ENCODE measurements at regions not wholly inside any gene's neighbourhood (a gene's known extent, or its start where the extent isn't known, plus 50 kb on each side); places are given as distances from the start of the nearest gene placed in this dataset.
A peak's percentile ranks its signal among the peaks of the same experiment; 100 is the strongest.
"Not testable (repeated sequence)": the region's sequence is repeated elsewhere in the genome, so short reads cannot be mapped to it uniquely, and the experiment has no call there.

DNA sequence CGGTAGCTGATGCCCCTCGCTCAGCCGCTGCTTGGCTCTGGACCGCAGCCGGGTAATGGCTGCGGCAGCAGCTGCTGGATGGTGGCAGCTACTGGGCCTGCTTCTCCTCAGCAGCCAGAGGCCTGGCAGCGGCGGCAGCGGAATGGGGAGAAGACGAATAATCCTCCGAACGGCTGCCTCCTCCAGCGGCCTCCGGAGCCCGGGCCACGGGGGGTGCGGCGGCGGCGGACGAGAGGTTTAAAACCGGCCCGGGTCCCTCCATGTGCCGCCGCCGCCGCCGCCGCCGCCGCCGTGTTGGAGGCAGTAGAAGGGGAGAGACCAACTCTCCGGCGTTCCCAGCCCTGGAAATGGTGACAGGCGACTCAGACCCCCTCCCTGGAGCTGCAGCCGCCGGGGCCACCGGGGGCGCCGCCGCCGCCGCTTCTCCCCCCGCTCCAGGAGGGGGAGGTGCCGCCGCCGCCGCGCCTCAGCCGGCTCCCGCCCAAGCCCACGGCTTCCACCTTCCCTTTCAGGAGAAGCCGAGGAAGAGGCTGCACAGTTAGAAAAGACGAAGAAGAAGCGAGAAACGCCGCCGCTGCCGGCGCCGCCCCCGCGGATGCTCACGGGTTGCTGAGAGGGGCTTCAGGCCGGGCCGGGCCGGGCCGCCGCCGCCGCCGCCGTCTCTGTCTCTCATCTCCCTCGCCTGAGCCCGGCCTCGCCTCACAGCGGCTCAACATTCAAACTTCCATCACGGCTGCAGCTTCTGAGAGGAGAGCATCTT is 118.4 kb upstream of the PRSS3 start:
- Histone ChIP-seq H3K27me3 (ENCODE audit: control insufficient read depth, insufficient read depth, low read length) (no peaks in the 10 kb centered on the region; the same call in 1 of the 2 replicates), H3K4me3 (ENCODE audit: insufficient read depth, low read depth, low read length) (peak overlapping the region; percentile 47), H3K36me3 (replicated peaks; ENCODE audit: control insufficient read depth, insufficient read depth, low read length) (no peaks in the 10 kb centered on the region)
- DNase-seq = peak; percentile 78

- Histone ChIP-seq H3K36me3 (replicated peaks; ENCODE audit: control insufficient read depth, insufficient read depth, low read length) (no peaks in the 10 kb centered on the region), H3K4me3 (ENCODE audit: insufficient read depth, low read depth, low read length) (peak overlapping the region; percentile 47), H3K27me3 (ENCODE audit: control insufficient read depth, insufficient read depth, low read length) (no peaks in the 10 kb centered on the region; the same call in 1 of the 2 replicates)
- no peak for DNase-seq
These were observed 117.9 kb upstream of the PRSS3 start for GRCh38 chr9:33677506-33677809.

DNA sequence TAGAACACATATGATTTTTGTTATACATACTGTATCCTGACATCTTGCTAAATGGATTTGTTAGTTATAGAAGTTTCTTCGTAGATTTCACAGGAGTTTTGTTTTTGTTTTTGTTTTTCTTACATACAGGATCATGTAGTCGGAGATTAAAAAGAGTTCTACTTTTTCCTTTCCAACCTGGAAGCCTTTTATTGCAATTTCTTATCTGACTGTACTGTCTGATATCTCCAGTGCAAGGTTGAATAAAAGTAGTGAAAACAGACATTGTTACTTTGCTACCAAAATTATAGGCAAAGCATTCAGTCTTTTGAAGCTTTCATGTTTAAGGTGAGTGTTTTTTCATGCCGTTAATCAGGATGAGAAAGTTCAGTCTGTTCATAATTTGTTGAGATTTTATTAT is 117.4 kb upstream of the PRSS3 start:
- Histone ChIP-seq H3K4me3 (ENCODE audit: insufficient read depth, low read depth, low read length) (no peak overlapping the region), H3K27me3 (ENCODE audit: control insufficient read depth, insufficient read depth, low read length) (no peaks in the 10 kb centered on the region; the same call in 1 of the 2 replicates), H3K36me3 (replicated peaks; ENCODE audit: control insufficient read depth, insufficient read depth, low read length) (no peaks in the 10 kb centered on the region)
- no peak for DNase-seq

DNA sequence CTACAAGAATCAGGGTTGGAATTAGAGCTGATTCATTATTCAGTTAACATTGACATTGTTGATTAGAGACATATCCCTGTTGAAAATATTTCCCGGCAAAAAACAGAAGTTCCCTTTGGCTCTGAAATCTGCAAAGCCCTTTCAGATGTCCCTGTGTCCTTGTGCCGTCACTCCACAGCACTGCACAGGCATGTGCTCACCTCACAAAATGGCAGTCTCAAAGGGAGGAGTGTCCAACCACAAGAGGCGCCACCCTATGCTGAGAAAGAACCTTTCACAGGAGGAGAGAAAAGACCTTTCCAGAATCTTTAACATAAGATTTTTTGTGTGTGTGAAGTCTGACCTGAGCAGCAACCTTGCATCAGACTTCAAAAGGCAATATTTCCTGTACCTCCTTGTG is 112.8 kb upstream of the PRSS3 start:
- Histone ChIP-seq H3K4me3 (ENCODE audit: insufficient read depth, low read depth, low read length) (no peak overlapping the region), H3K27me3 (ENCODE audit: control insufficient read depth, insufficient read depth, low read length) (no peaks in the 10 kb centered on the region), H3K36me3 (replicated peaks; ENCODE audit: control insufficient read depth, insufficient read depth, low read length) (no peaks in the 10 kb centered on the region)
- DNase-seq = no peak

DNA sequence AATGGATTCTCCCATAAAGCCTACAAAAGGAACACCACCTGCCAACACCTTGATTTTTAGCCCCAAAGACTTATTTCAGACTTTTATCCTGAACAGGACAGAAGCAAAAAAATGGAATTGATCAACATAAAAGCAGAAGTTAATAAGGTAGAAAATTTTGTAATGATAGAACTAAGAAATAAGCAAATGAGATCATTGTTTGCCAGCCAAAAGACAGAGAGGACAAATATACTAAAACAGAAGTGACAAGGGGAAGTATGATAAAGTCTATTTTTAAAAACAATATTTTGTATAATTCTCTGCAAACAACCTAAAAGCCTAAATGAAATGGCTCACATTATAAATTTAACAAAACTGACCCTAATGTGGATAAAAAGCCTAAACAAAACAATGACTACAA is 110.5 kb upstream of the PRSS3 start:
- no peaks in the 10 kb centered on the region for H3K27me3 ChIP-seq (ENCODE audit: control insufficient read depth, insufficient read depth, low read length)
- H3K4me3 ChIP-seq (ENCODE audit: insufficient read depth, low read depth, low read length) = no peak overlapping the region
- H3K36me3 ChIP-seq (replicated peaks; ENCODE audit: control insufficient read depth, insufficient read depth, low read length) = no peaks in the 10 kb centered on the region
- no peak for DNase-seq

- Histone ChIP-seq H3K4me3 (ENCODE audit: insufficient read depth, low read depth, low read length) (no peak overlapping the region), H3K27me3 (ENCODE audit: control insufficient read depth, insufficient read depth, low read length) (no peaks in the 10 kb centered on the region), H3K36me3 (replicated peaks; ENCODE audit: control insufficient read depth, insufficient read depth, low read length) (no peaks in the 10 kb centered on the region)
- no peak for DNase-seq
These were observed 108.4 kb upstream of the PRSS3 start for GRCh38 chr9:33686942-33687341.

- no peak for DNase-seq
- Histone ChIP-seq H3K36me3 (replicated peaks; ENCODE audit: control insufficient read depth, insufficient read depth, low read length) (no peaks in the 10 kb centered on the region), H3K27me3 (ENCODE audit: control insufficient read depth, insufficient read depth, low read length) (no peaks in the 10 kb centered on the region), H3K4me3 (ENCODE audit: insufficient read depth, low read depth, low read length) (no peak overlapping the region)
These were observed 107.6 kb upstream of the PRSS3 start for GRCh38 chr9:33687779-33688178.

DNA sequence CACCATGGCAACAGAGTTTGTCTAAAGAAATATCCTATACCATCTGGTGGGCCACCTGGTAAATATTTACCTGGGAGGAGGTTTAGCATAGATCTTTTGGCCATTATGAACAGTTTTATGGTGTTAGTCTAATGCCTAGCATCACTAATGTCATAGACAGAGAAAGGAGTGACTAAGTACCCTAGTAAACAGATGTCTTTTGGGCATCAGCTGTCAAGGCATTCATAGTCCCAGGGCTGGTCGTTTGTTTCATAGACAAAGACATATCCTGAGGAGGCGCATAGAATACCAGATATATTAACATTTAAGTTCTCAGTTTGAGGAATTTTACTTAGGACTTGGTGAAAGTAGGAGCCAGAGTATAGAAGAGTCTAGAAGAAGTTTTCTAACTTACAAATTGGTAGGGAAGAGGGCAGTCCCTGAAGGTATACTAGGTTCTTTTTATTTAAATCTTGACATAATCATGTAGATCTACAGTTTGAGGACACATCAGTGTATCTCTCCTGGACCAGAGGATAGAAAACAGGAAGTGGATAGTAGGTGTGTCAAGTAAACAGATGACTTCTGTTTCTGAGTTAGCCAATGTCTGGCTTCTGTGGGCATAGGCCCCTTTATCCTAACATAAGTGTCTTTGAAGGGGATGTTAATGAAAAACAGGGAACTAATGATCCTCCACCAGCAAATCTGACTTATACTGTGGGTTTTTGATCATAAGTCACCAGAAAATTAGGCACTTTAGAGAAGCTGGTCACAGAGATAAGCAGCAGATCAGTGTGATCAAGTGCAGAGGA is 105.0 kb upstream of the PRSS3 start:
- Histone ChIP-seq H3K27me3 (ENCODE audit: control insufficient read depth, insufficient read depth, low read length) (no peaks in the 10 kb centered on the region), H3K4me3 (ENCODE audit: insufficient read depth, low read depth, low read length) (no peak overlapping the region), H3K36me3 (replicated peaks; ENCODE audit: control insufficient read depth, insufficient read depth, low read length) (no peaks in the 10 kb centered on the region)
- no peak for DNase-seq

GRCh38 chr9:33695299-33695698 is 100.1 kb upstream of the PRSS3 start:
- Histone ChIP-seq H3K4me3 (ENCODE audit: insufficient read depth, low read depth, low read length) (no peak overlapping the region), H3K27me3 (ENCODE audit: control insufficient read depth, insufficient read depth, low read length) (no peaks in the 10 kb centered on the region), H3K36me3 (replicated peaks; ENCODE audit: control insufficient read depth, insufficient read depth, low read length) (no peaks in the 10 kb centered on the region)
- no peak for DNase-seq

- DNase-seq = no peak
- Histone ChIP-seq H3K36me3 (replicated peaks; ENCODE audit: control insufficient read depth, insufficient read depth, low read length) (no peaks in the 10 kb centered on the region), H3K4me3 (ENCODE audit: insufficient read depth, low read depth, low read length) (no peak overlapping the region), H3K27me3 (ENCODE audit: control insufficient read depth, insufficient read depth, low read length) (no peaks in the 10 kb centered on the region)
These were observed 99.5 kb upstream of the PRSS3 start for GRCh38 chr9:33695856-33696255.

GRCh38 chr9:33697171-33697570 is 98.2 kb upstream of the PRSS3 start:
- no peak for DNase-seq
- H3K36me3 ChIP-seq (replicated peaks; ENCODE audit: control insufficient read depth, insufficient read depth, low read length) = no peaks in the 10 kb centered on the region
- no peaks in the 10 kb centered on the region for H3K27me3 ChIP-seq (ENCODE audit: control insufficient read depth, insufficient read depth, low read length)
- H3K4me3 ChIP-seq (ENCODE audit: insufficient read depth, low read depth, low read length) = no peak overlapping the region

- H3K4me3 ChIP-seq (ENCODE audit: insufficient read depth, low read depth, low read length) = no peak overlapping the region
- H3K36me3 ChIP-seq (replicated peaks; ENCODE audit: control insufficient read depth, insufficient read depth, low read length) = no peaks in the 10 kb centered on the region
- no peaks in the 10 kb centered on the region for H3K27me3 ChIP-seq (ENCODE audit: control insufficient read depth, insufficient read depth, low read length)
- no peak for DNase-seq
These were observed 97.1 kb upstream of the PRSS3 start for GRCh38 chr9:33698267-33698666.

DNA sequence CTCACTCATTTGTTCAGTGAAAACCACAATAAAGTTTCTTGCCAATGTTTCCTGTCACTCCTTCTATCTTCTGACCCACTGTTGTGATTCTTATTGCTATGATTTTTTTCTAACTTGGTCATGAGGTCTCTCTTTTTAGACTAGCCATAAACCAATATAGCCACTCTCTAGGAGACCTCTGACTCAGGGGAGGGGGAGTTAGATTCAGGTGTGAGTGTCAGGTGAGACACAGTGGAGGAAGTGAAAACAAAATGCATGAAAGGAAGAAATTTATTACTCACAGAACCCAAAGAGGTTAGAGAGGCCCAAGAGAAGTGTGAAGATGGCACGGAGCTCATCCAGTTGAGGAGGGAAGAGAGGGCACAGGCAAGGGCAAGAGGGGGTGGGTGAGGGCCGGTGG is 94.4 kb upstream of the PRSS3 start:
- not testable (repeated sequence) for H3K36me3 ChIP-seq (replicated peaks; ENCODE audit: control insufficient read depth, insufficient read depth, low read length); H3K27me3 ChIP-seq (ENCODE audit: control insufficient read depth, insufficient read depth, low read length); DNase-seq; H3K4me3 ChIP-seq (ENCODE audit: insufficient read depth, low read depth, low read length)

- Histone ChIP-seq H3K36me3 (replicated peaks; ENCODE audit: control insufficient read depth, insufficient read depth, low read length) (no peaks in the 10 kb centered on the region), H3K27me3 (ENCODE audit: control insufficient read depth, insufficient read depth, low read length) (no peaks in the 10 kb centered on the region), H3K4me3 (ENCODE audit: insufficient read depth, low read depth, low read length) (no peak overlapping the region)
- no peak for DNase-seq
These were observed 91.8 kb upstream of the PRSS3 start for GRCh38 chr9:33703430-33704102.

DNA sequence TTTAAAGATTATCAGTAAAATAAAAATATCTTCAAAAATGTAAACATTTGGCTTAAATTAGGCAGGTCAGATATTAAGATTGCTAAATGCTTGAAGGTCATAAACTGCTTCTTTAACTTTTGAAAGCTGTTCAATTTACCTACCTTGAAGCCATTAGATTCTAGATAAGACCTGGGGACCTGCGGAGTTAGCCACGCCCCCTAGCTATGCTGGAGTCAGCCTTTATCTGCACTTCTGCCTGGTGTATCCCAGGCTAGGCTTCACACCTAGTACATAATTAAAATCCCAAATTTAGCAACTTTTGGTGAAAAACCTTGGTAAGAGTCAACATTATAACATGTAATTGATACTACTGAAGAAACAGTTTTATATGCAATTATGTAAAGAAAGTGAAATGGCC is 89.9 kb upstream of the PRSS3 start:
- H3K36me3 ChIP-seq (replicated peaks; ENCODE audit: control insufficient read depth, insufficient read depth, low read length); H3K4me3 ChIP-seq (ENCODE audit: insufficient read depth, low read depth, low read length); H3K27me3 ChIP-seq (ENCODE audit: control insufficient read depth, insufficient read depth, low read length); DNase-seq: not testable (repeated sequence)

Measured in H7 (cell line).